Mesendoderm (in vitro differentiated cells): ENCODE measurements at regions not wholly inside any gene's neighbourhood (a gene's known extent, or its start where the extent isn't known, plus 50 kb on each side); places are given as distances from the start of the nearest gene placed in this dataset.

ENCODE experiments used
- DNase-seq: peaks from one replicate; pipeline ENCODE4 v3.0.0; 2013
- H2AK5ac ChIP-seq: 2 replicates; pipeline ENCODE4 v1.6.1; 2013; ENCODE audit warnings: low read length, inconsistent platforms
- H2BK120ac ChIP-seq: 2 replicates; pipeline ENCODE4 v1.6.1; 2013; ENCODE audit warnings: low read depth, mild to moderate bottlenecking, low read length, moderate library complexity, mixed read lengths
- H2BK15ac ChIP-seq: replicated peaks from 2 replicates; pipeline ENCODE4 v1.6.1; 2013; ENCODE audit warnings: low read depth, mild to moderate bottlenecking, moderate library complexity
- H2BK5ac ChIP-seq: 2 replicates; pipeline ENCODE4 v1.6.1; 2013; ENCODE audit warnings: low read length, inconsistent platforms
- H3K18ac ChIP-seq: 2 replicates; pipeline ENCODE4 v1.6.1; 2013; ENCODE audit warnings: mild to moderate bottlenecking, low read length, mixed read lengths
- H3K23ac ChIP-seq: one replicate; pipeline ENCODE4 v1.6.1; 2013; ENCODE audit warnings: low read length
- H3K27ac ChIP-seq: 2 replicates; pipeline ENCODE4 v1.5.1; 2013; ENCODE audit warnings: low read depth, mild to moderate bottlenecking, inconsistent platforms, low read length, moderate library complexity
- H3K27me3 ChIP-seq: 2 replicates; pipeline ENCODE4 v1.6.1; 2013; ENCODE audit warnings: low read length, control low read depth, mild to moderate bottlenecking, inconsistent platforms; ENCODE audit not compliant: insufficient read depth, poor library complexity
- H3K36me3 ChIP-seq: 2 replicates; pipeline ENCODE4 v1.6.1; 2013; ENCODE audit warnings: low read length, inconsistent platforms; ENCODE audit not compliant: control insufficient read depth, insufficient read depth
- H3K4ac ChIP-seq: one replicate; pipeline ENCODE4 v1.6.1; 2013; ENCODE audit warnings: low read depth, mild to moderate bottlenecking, low read length, moderate library complexity
- H3K4me1 ChIP-seq: 2 replicates; pipeline ENCODE4 v1.6.1; 2013; ENCODE audit warnings: low read depth, low read length, inconsistent platforms; ENCODE audit not compliant: control insufficient read depth
- H3K4me2 ChIP-seq: 2 replicates; pipeline ENCODE4 v1.6.1; 2013; ENCODE audit warnings: low read length
- H3K4me3 ChIP-seq: 2 replicates; pipeline ENCODE4 v1.5.1; 2013; ENCODE audit warnings: mild to moderate bottlenecking, low read length
- H3K56ac ChIP-seq: one replicate; pipeline ENCODE4 v1.6.1; 2013; ENCODE audit warnings: low read length
- H3K79me1 ChIP-seq: 2 replicates; pipeline ENCODE4 v1.6.1; 2013; ENCODE audit warnings: low read length, inconsistent platforms
- H3K79me2 ChIP-seq: 2 replicates; pipeline ENCODE4 v1.6.1; 2013; ENCODE audit warnings: mild to moderate bottlenecking, low read length; ENCODE audit not compliant: control insufficient read depth, insufficient read depth
- H3K9ac ChIP-seq: 2 replicates; pipeline ENCODE4 v1.6.1; 2013; ENCODE audit warnings: low read length, inconsistent platforms
- H4K5ac ChIP-seq: one replicate; pipeline ENCODE4 v1.6.1; 2013; ENCODE audit warnings: low read length
- H4K8ac ChIP-seq: one replicate; pipeline ENCODE4 v1.6.1; 2013; ENCODE audit warnings: low read depth, mild to moderate bottlenecking, control low read depth, low read length, moderate library complexity
- WGBS: extraction: QIAGEN DNeasy Blood & Tissue Kit; methylation state at CpG from one replicate; pipeline ENCODE4 v1.1.7; 2013; ENCODE audit warnings: low lambda C conversion rate, missing lambda C conversion rate; ENCODE audit not compliant: insufficient coverage; ENCODE audit errors: extremely low coverage; 5-methylcytosine and 5-hydroxymethylcytosine counted together

DNA sequence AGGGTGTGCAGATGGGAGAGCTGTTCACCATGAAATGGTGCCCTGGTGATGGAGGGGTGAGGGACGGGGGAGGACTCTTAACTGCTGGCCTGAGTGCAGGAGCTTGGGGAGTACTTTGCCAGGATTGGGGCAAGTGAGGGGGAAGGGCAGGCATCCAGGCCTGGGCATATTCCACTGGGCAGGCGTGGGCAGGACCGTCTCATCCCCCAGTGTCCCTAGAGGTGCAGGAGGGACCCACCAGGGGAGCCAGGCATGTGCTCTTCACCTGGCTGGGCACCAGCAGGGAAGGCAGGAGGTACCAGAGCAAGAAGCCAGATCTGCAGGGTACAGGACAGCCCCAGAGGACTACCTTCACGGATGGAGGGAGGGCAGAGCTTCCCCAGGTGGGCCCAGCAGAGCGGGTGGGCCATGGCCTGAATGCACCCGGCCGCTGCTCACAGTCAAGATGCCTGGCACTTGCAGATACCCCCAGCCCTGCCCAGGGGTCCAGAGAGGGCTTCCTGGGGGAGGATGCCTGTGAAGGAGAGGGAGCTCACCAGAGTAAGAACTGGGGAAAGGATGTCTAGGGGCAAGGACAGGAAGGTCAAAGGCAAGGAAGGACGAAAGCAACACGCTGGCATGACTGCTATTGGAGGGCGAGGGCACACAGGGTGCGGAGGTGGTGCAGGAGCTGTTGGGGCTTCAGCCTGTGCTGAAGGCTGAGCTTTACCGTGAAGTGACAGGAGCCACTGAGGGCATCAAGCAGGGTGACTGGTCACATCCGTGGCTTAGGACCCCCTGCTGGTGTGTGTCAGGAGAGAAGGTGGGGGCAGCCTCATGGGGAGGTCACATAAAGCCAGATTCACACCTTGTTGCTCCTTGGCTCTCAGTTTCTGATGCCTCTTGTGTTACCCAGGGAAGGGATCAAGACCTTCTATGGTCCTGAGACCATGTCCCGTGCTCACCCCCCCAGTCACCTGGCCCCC is 68.2 kb upstream of the NKX1-1 start:
- no peaks in the 10 kb centered on the region for H3K79me1 ChIP-seq
- no peaks in the 10 kb centered on the region for H3K4me1 ChIP-seq
- no peak overlapping the region for H4K5ac ChIP-seq
- no peak overlapping the region for H3K4me2 ChIP-seq
- H3K27ac ChIP-seq = no peak overlapping the region
- H2BK120ac ChIP-seq = no peak overlapping the region
- H3K18ac ChIP-seq = no peak overlapping the region
- no peaks in the 10 kb centered on the region for H3K27me3 ChIP-seq
- no peak overlapping the region for H3K56ac ChIP-seq
- H3K36me3 ChIP-seq = no peaks in the 10 kb centered on the region
- H2BK15ac ChIP-seq = no peak overlapping the region
- H3K4me3 ChIP-seq = no peak overlapping the region
- H3K79me2 ChIP-seq = no peaks in the 10 kb centered on the region
- H4K8ac ChIP-seq = no peak overlapping the region
- no peak overlapping the region for H2AK5ac ChIP-seq
- DNase-seq = no peak
- no peak overlapping the region for H3K4ac ChIP-seq
- H3K23ac ChIP-seq = no peak overlapping the region
- H2BK5ac ChIP-seq = no peak overlapping the region
- WGBS = no CpG with 5 or more reads among the region's 14 CpGs
- no peak overlapping the region for H3K9ac ChIP-seq

DNA sequence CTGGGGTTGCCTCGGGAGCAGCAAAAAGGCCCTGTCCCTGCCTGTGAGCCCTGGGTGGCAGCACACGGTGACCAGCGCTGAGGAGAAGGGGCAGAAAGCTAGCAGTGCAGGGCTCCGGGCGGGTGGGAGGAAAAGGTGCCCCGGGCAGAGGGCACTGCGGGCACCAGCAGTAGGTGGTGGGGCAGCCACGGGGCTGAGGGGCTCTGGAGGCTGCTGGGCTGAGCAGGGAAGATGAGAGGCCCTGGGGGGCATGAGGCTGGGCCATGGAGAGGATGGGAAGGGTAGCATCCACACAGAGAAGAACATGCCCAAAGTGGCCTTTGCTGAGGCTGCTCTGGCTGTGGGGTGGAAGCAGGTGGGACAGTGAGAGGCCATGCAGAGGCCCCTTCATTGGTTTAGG is 67.5 kb upstream of the NKX1-1 start:
- WGBS = no CpG with 5 or more reads among the region's 8 CpGs

DNA sequence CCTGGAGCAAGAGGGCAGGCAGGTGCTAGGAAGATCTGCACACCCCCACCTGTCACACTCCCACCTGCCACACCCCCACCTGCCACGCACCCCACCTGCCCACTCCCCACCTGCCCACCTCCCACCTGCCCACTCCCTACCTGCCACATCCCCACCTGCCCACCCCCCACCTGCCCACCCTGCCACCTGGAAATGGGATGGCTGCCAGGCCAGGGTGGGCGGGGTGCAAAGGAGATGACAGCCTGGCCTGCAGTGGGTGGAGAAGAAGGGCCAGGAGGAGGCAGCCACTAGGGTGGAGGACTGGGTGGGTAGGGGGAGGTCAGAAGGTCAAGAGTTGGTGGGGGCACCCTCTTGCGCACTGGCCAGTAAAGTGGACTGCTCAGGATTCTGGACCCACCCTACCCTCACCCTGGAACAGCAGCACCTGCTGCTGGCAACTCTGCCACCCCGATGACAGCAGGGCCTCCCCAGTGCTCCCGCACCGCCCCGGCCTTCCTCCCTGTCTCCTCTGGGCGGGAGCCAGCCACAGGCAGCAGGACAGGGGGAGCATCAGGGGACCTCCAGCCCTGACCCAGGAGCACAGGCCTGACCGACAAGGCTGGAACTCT is 66.8 kb upstream of the NKX1-1 start:
- DNase-seq = no peak
- Histone ChIP-seq H2BK15ac (no peak overlapping the region), H3K4me2 (no peak overlapping the region), H2BK120ac (no peak overlapping the region), H3K23ac (no peak overlapping the region), H3K79me1 (no peaks in the 10 kb centered on the region), H3K56ac (no peak overlapping the region), H3K9ac (no peak overlapping the region), H3K4ac (no peak overlapping the region), H4K8ac (no peak overlapping the region), H3K36me3 (no peaks in the 10 kb centered on the region), H4K5ac (no peak overlapping the region), H2BK5ac (no peak overlapping the region), H3K18ac (no peak overlapping the region), H2AK5ac (no peak overlapping the region), H3K27me3 (no peaks in the 10 kb centered on the region), H3K4me3 (no peak overlapping the region), H3K79me2 (no peaks in the 10 kb centered on the region), H3K27ac (no peak overlapping the region), H3K4me1 (no peaks in the 10 kb centered on the region)
- no CpG with 5 or more reads among the region's 9 CpGs for WGBS

More for the DNA sequence above, 67.5 kb upstream of the NKX1-1 start:
- H3K4ac ChIP-seq = no peak overlapping the region
- H2BK120ac ChIP-seq = no peak overlapping the region
- H3K79me2 ChIP-seq = no peaks in the 10 kb centered on the region
- H4K5ac ChIP-seq = no peak overlapping the region
- H3K4me3 ChIP-seq = no peak overlapping the region
- H3K36me3 ChIP-seq = no peaks in the 10 kb centered on the region
- no peak overlapping the region for H3K18ac ChIP-seq
- H3K56ac ChIP-seq = no peak overlapping the region
- H3K4me2 ChIP-seq = no peak overlapping the region
- H2BK15ac ChIP-seq = no peak overlapping the region
- H3K9ac ChIP-seq = no peak overlapping the region
- H3K4me1 ChIP-seq = no peaks in the 10 kb centered on the region
- H2AK5ac ChIP-seq = no peak overlapping the region
- no peak for DNase-seq
- no peak overlapping the region for H2BK5ac ChIP-seq
- H3K79me1 ChIP-seq = no peaks in the 10 kb centered on the region
- no peak overlapping the region for H3K23ac ChIP-seq
- H3K27me3 ChIP-seq = no peaks in the 10 kb centered on the region
- H4K8ac ChIP-seq = no peak overlapping the region
- no peak overlapping the region for H3K27ac ChIP-seq

DNA sequence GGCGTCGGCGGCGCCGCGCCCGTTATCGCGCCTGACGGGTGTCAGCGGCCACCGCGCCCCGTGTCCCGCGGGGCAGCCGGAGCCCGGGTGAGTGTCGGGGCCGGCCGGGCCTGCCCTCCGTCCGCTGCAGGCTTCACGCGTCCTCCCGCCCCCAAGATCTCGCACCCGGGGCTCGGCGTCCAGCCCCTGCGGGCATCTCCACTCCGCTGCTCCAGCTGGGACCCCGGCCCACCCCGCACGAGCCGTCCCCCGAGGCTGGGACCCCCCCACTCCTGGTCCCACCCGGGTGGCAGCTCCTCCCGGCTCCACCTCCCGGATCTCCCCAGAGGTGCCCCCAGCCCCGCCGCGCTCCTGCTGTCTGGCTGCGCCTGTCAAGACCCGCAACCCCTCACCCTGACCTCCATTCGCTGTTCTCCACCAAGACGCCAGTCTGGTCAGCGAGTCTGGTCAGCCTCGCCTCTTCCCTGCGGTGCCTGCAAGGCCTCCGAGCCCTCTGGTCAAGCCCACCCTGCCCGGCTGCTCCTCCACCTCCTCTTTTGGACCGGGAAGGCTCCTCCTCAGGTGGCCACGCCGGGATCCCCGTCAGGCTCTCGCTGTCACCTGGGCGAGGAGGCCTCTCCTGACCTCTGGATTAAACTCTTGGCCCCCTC is 66.0 kb upstream of the NKX1-1 start:
- no CpG with 5 or more reads among the region's 58 CpGs for WGBS
- Histone ChIP-seq H3K27me3 (no peaks in the 10 kb centered on the region), H3K36me3 (no peaks in the 10 kb centered on the region), H4K5ac (no peak overlapping the region), H3K18ac (no peak overlapping the region), H4K8ac (no peak overlapping the region), H3K4me1 (no peaks in the 10 kb centered on the region), H2BK5ac (no peak overlapping the region), H3K4me3 (no peak overlapping the region), H2BK15ac (no peak overlapping the region), H3K4me2 (no peak overlapping the region), H2BK120ac (no peak overlapping the region), H3K56ac (no peak overlapping the region), H3K27ac (no peak overlapping the region), H3K9ac (no peak overlapping the region), H2AK5ac (no peak overlapping the region), H3K23ac (no peak overlapping the region), H3K79me2 (no peaks in the 10 kb centered on the region), H3K4ac (no peak overlapping the region), H3K79me1 (no peaks in the 10 kb centered on the region)
- no peak for DNase-seq

DNA sequence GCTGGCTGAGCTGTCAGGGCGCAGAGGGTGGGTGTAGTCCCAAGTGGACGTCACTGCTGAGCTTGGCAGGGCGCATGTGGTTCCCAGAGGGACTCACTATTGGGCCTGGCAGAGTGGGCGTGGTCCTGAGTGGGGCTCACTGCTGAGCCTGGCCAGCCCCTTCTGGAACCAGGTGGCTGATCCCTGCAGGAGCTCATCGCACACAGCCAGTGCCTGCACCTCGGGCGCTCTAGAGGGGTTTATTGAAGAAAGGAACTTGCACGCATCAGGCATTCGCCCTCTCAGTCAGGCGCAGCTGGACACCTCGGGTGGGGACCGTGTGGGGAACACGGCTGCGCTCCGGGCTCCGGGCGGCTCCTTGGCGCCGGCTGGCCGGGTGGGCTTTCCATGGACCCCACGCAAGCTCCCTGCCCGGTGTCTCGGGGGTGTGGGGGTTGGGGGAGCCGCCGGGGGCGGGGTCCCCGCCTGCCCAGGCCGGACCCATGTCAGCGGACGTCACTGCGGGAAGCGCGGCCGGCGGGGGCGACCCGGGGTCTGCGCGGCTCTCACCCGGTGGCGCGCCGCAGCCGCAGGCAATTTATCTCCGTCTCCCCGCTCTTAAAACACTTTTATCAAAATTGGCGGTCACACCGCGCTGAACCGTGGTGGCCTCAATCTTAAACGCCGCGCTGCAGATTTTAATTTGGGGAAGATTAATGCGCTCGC is 65.4 kb upstream of the NKX1-1 start:
- no peak overlapping the region for H2BK5ac ChIP-seq
- H2BK15ac ChIP-seq = no peak overlapping the region
- H3K4me2 ChIP-seq = no peak overlapping the region
- no peaks in the 10 kb centered on the region for H3K79me1 ChIP-seq
- H3K9ac ChIP-seq = no peak overlapping the region
- H3K27ac ChIP-seq = no peak overlapping the region
- H3K79me2 ChIP-seq = no peaks in the 10 kb centered on the region
- no peak overlapping the region for H3K18ac ChIP-seq
- H3K36me3 ChIP-seq = no peaks in the 10 kb centered on the region
- H4K5ac ChIP-seq = no peak overlapping the region
- no peak overlapping the region for H2AK5ac ChIP-seq
- no CpG with 5 or more reads among the region's 55 CpGs for WGBS
- H3K4me3 ChIP-seq = no peak overlapping the region
- DNase-seq = no peak
- H3K23ac ChIP-seq = no peak overlapping the region
- H3K27me3 ChIP-seq = no peaks in the 10 kb centered on the region
- H4K8ac ChIP-seq = no peak overlapping the region
- no peak overlapping the region for H3K56ac ChIP-seq
- no peak overlapping the region for H2BK120ac ChIP-seq
- no peak overlapping the region for H3K4ac ChIP-seq
- H3K4me1 ChIP-seq = no peaks in the 10 kb centered on the region
